Neural cell (in vitro differentiated cells): ENCODE measurements at regions not wholly inside any gene's neighbourhood (a gene's known extent, or its start where the extent isn't known, plus 50 kb on each side); places are given as distances from the start of the nearest gene placed in this dataset.

ENCODE experiments used
- H2AFZ ChIP-seq: fragments of 200-600, 300-800 bp; sonication (generic), shearing (Covaris generic); 2 replicates; pipeline ENCODE4 v1.6.0; 2014; ENCODE audit warnings: low read depth, mild to moderate bottlenecking, antibody characterized with exemption, low read length, moderate library complexity
- H3F3A ChIP-seq: fragments of 200-600 bp; shearing (Covaris generic); 2 replicates; pipeline ENCODE4 v1.6.1; 2016; ENCODE audit warnings: mild to moderate bottlenecking, moderate library complexity, mixed read lengths, antibody characterized with exemption, low read length; ENCODE audit not compliant: insufficient read depth, poor library complexity, severe bottlenecking
- H3K27ac ChIP-seq: fragments of 200-600, 300-800 bp; sonication (generic), shearing (Covaris generic); 2 replicates; pipeline ENCODE4 v1.5.1; 2014; ENCODE audit warnings: mild to moderate bottlenecking, low read length, moderate library complexity
- H3K27me3 ChIP-seq: fragments of 300-800, 200-600 bp; sonication (generic), shearing (Covaris generic); 2 replicates; pipeline ENCODE4 v1.6.0; 2014; ENCODE audit warnings: mild to moderate bottlenecking, low read depth, low read length, moderate library complexity; ENCODE audit not compliant: insufficient read depth
- H3K36me3 ChIP-seq: fragments of 300-800, 200-600 bp; sonication (generic), shearing (Covaris generic); 2 replicates; pipeline ENCODE4 v1.5.1; 2014; ENCODE audit warnings: mild to moderate bottlenecking, antibody characterized with exemption, low read length, moderate library complexity; ENCODE audit not compliant: insufficient read depth
- H3K4me2 ChIP-seq: fragments of 300-800, 200-600 bp; sonication (generic), shearing (Covaris generic); 2 replicates; pipeline ENCODE4 v1.6.0; 2014; ENCODE audit warnings: mild to moderate bottlenecking, low read length
- H3K4me3 ChIP-seq: fragments of 300-800, 200-600 bp; sonication (generic), shearing (Covaris generic); 2 replicates; pipeline ENCODE4 v1.5.1; 2014; ENCODE audit warnings: mild to moderate bottlenecking, low read length, moderate library complexity
- H3K79me2 ChIP-seq: fragments of 200-600 bp; shearing (Covaris generic); replicated peaks from 2 replicates; pipeline ENCODE4 v1.6.0; 2014; ENCODE audit warnings: mild to moderate bottlenecking, low read length, moderate library complexity; ENCODE audit not compliant: insufficient read depth
- H3K9ac ChIP-seq: fragments of 300-800, 200-600 bp; sonication (generic), shearing (Covaris generic); 2 replicates; pipeline ENCODE4 v1.6.1; 2016; ENCODE audit warnings: mild to moderate bottlenecking, low read length, mixed read lengths
- H3K9me2 ChIP-seq: fragments of 200-600 bp; shearing (Covaris generic); 2 replicates; pipeline ENCODE4 v1.6.1; 2016; ENCODE audit warnings: mild to moderate bottlenecking, low read length, mixed read lengths; ENCODE audit not compliant: insufficient read depth
- H3K9me3 ChIP-seq: fragments of 200-600, 300-800 bp; sonication (generic), shearing (Covaris generic); 2 replicates; pipeline ENCODE4 v1.6.1; 2016; ENCODE audit warnings: mild to moderate bottlenecking, mixed run types, low read length, moderate library complexity, mixed read lengths
- H4K20me1 ChIP-seq: fragments of 200-600 bp; shearing (Covaris generic); 2 replicates; pipeline ENCODE4 v1.6.1; 2016; ENCODE audit warnings: mild to moderate bottlenecking, mixed run types; ENCODE audit not compliant: insufficient read depth
- CTCF ChIP-seq: fragments of 450-650 bp; IDR thresholded peaks from 2 replicates; pipeline ENCODE4 v1.5.1; 2014; ENCODE audit warnings: antibody characterized with exemption, mild to moderate bottlenecking, moderate library complexity; ENCODE audit not compliant: poor library complexity, severe bottlenecking
- EP300 ChIP-seq: fragments of 450-650 bp; conservative IDR thresholded peaks from 2 replicates; pipeline ENCODE4 v1.6.1; 2014; ENCODE audit warnings: antibody characterized with exemption, mild to moderate bottlenecking, moderate library complexity; ENCODE audit not compliant: poor library complexity, severe bottlenecking
- EZH2 ChIP-seq: fragments of 200-600, 300-800 bp; shearing (Covaris generic), sonication (generic); IDR thresholded peaks from 2 replicates; pipeline ENCODE4 v1.6.1; 2014; ENCODE audit warnings: antibody characterized with exemption, low read length, borderline replicate concordance, mild to moderate bottlenecking; ENCODE audit not compliant: insufficient read depth, poor library complexity, severe bottlenecking
- MXI1 ChIP-seq: fragments of 450-650 bp; conservative IDR thresholded peaks from 2 replicates; pipeline ENCODE4 v1.6.1; 2014; ENCODE audit warnings: antibody characterized with exemption, mild to moderate bottlenecking; ENCODE audit not compliant: poor library complexity, severe bottlenecking
- POLR2AphosphoS5 ChIP-seq: IDR thresholded peaks from 2 replicates; pipeline ENCODE4 v1.6.1; 2012
- RAD21 ChIP-seq: fragments of 450-650 bp; conservative IDR thresholded peaks from 2 replicates; pipeline ENCODE4 v1.6.1; 2014; ENCODE audit warnings: antibody characterized with exemption, mild to moderate bottlenecking, moderate library complexity
- REST ChIP-seq: IDR thresholded peaks from 2 replicates; pipeline ENCODE4 v1.6.1; 2012; ENCODE audit warnings: borderline replicate concordance
- SMC3 ChIP-seq: fragments of 450-650 bp; conservative IDR thresholded peaks from 2 replicates; pipeline ENCODE4 v1.6.1; 2014; ENCODE audit warnings: antibody characterized with exemption, mild to moderate bottlenecking, moderate library complexity; ENCODE audit not compliant: poor library complexity
- TAF1 ChIP-seq: IDR thresholded peaks from 2 replicates; pipeline ENCODE4 v1.6.1; 2012; ENCODE audit warnings: low read depth

- H3K9me2 ChIP-seq = no peaks in the 10 kb centered on the region
- no peak overlapping the region for H3K27ac ChIP-seq
- H3K36me3 ChIP-seq = no peaks in the 10 kb centered on the region
- H3K9ac ChIP-seq = no peak overlapping the region
- no peak for TF ChIP-seq EP300
- no peak for TF ChIP-seq EZH2
- TF ChIP-seq POLR2AphosphoS5 = no peak
- TF ChIP-seq RAD21 = no peak
- TF ChIP-seq CTCF = no peak
- no peak for TF ChIP-seq SMC3
- TF ChIP-seq MXI1 = no peak
- TF ChIP-seq REST = no peak
- no peak for TF ChIP-seq TAF1
- no peaks in the 10 kb centered on the region for H3K27me3 ChIP-seq
- H3K9me3 ChIP-seq = no peaks in the 10 kb centered on the region
- H2AFZ ChIP-seq = no peak overlapping the region
- no peak overlapping the region for H3K4me3 ChIP-seq
- H3K79me2 ChIP-seq = no peaks in the 10 kb centered on the region
- H4K20me1 ChIP-seq = no peaks in the 10 kb centered on the region
- no peaks in the 10 kb centered on the region for H3F3A ChIP-seq
- no peak overlapping the region for H3K4me2 ChIP-seq
Measured at GRCh38 chrX:99938464-99938863, 471.6 kb downstream of the PCDH19 start.

- Histone ChIP-seq H3K4me2 (no peak overlapping the region), H3K9me3 (no peaks in the 10 kb centered on the region), H3K4me3 (no peak overlapping the region), H3K79me2 (no peaks in the 10 kb centered on the region), H3K9me2 (no peaks in the 10 kb centered on the region), H3K27ac (no peak overlapping the region), H3K9ac (no peak overlapping the region), H2AFZ (no peak overlapping the region), H3F3A (no peaks in the 10 kb centered on the region), H4K20me1 (no peaks in the 10 kb centered on the region), H3K27me3 (no peaks in the 10 kb centered on the region), H3K36me3 (no peaks in the 10 kb centered on the region)
- TF ChIP-seq CTCF (no peak), SMC3 (no peak), RAD21 (no peak), REST (peak; percentile 37), EP300 (peak; percentile 98), POLR2AphosphoS5 (peak; percentile 94)
Measured at GRCh38 chrX:99933865-99934264, 476.2 kb downstream of the PCDH19 start.
